HG02885 (cell line): ENCODE measurements at regions not wholly inside any gene's neighbourhood (a gene's known extent, or its start where the extent isn't known, plus 50 kb on each side); places are given as distances from the start of the nearest gene placed in this dataset.

Experiments used
- ATAC-seq: cut with Tn5 transposase; IDR thresholded peaks from one replicate; pipeline ENCODE4 v1.9.1; 2021; ENCODE audit warnings: mild to moderate bottlenecking; ENCODE audit not compliant: unreplicated experiment, poor library complexity

- no peak for ATAC-seq
These were observed 121.1 kb upstream of the ATP6AP2 start for GRCh38 chrX:40459571-40460158.

- ATAC-seq, result no peak
These were observed 123.4 kb upstream of the ATP6AP2 start for GRCh38 chrX:40457406-40457805.

- ATAC-seq, result no peak
These were observed 128.7 kb upstream of the ATP6AP2 start for GRCh38 chrX:40452031-40452430.

GRCh38 chrX:40449956-40450706, 130.6 kb upstream of the ATP6AP2 start:
- ATAC-seq, result no peak

GRCh38 chrX:40449396-40449795, 131.4 kb upstream of the ATP6AP2 start:
- no peak for ATAC-seq

GRCh38 chrX:40448793-40449192, 132.0 kb upstream of the ATP6AP2 start:
- ATAC-seq, result no peak

- ATAC-seq, result no peak
These were observed 133.8 kb upstream of the ATP6AP2 start for GRCh38 chrX:40446921-40447320.

- ATAC-seq, result no peak
These were observed 135.1 kb upstream of the ATP6AP2 start for GRCh38 chrX:40445691-40446090.

- ATAC-seq, result no peak
These were observed 135.8 kb upstream of the ATP6AP2 start for GRCh38 chrX:40444798-40445496.

- no peak for ATAC-seq
These were observed 136.6 kb upstream of the ATP6AP2 start for GRCh38 chrX:40444133-40444532.

- ATAC-seq, result no peak
These were observed 139.9 kb upstream of the ATP6AP2 start for GRCh38 chrX:40440866-40441265.

GRCh38 chrX:40439625-40440532, 140.9 kb upstream of the ATP6AP2 start:
- no peak for ATAC-seq

GRCh38 chrX:40437348-40437747, 143.4 kb upstream of the ATP6AP2 start:
- no peak for ATAC-seq

GRCh38 chrX:40434947-40435346, 145.8 kb upstream of the ATP6AP2 start:
- no peak for ATAC-seq

- no peak for ATAC-seq
These were observed 146.3 kb upstream of the ATP6AP2 start for GRCh38 chrX:40434443-40434842.

- ATAC-seq, result no peak
These were observed 147.6 kb upstream of the ATP6AP2 start for GRCh38 chrX:40433160-40433559.

- no peak for ATAC-seq
These were observed 156.5 kb upstream of the ATP6AP2 start for GRCh38 chrX:40424259-40424658.

GRCh38 chrX:40423299-40423698, 157.5 kb upstream of the ATP6AP2 start:
- ATAC-seq, result no peak

- ATAC-seq, result no peak
These were observed 158.7 kb upstream of the ATP6AP2 start for GRCh38 chrX:40422021-40422420.

GRCh38 chrX:40420899-40421729, 159.7 kb upstream of the ATP6AP2 start:
- no peak for ATAC-seq
